Fibroblast of lung (primary cell): ENCODE measurements at regions not wholly inside any gene's neighbourhood (a gene's known extent, or its start where the extent isn't known, plus 50 kb on each side); places are given as distances from the start of the nearest gene placed in this dataset.

ENCODE experiments used
- DNase-seq, 2 donors: peaks; one replicate each; pipeline versions ENCODE4 v3.0.0 to v3.0.0-alpha.2; 2010; ENCODE audit warnings: low read depth in 2 of 2
- H2AFZ ChIP-seq: 2 replicates; pipeline ENCODE4 v1.5.1; 2012; ENCODE audit warnings: low read length, control low read depth, inconsistent platforms
- H3K27ac ChIP-seq: 2 replicates; pipeline ENCODE4 v1.5.1; 2011; ENCODE audit warnings: low read length, control low read depth; ENCODE audit not compliant: insufficient read depth
- H3K27me3 ChIP-seq: 2 replicates; pipeline ENCODE4 v1.5.1; 2011; ENCODE audit warnings: mild to moderate bottlenecking, low read length; ENCODE audit not compliant: control insufficient read depth, insufficient read depth
- H3K36me3 ChIP-seq: 2 replicates; pipeline ENCODE4 v1.5.1; 2011; ENCODE audit warnings: low read length; ENCODE audit not compliant: control insufficient read depth, insufficient read depth
- H3K4me1 ChIP-seq: 2 replicates; pipeline ENCODE4 v1.5.1; 2011; ENCODE audit warnings: low read length; ENCODE audit not compliant: control insufficient read depth, insufficient read depth; ENCODE audit errors: extremely low read depth
- H3K4me2 ChIP-seq: 2 replicates; pipeline ENCODE4 v1.5.1; 2011; ENCODE audit warnings: low read length, control low read depth; ENCODE audit not compliant: insufficient read depth; ENCODE audit errors: extremely low read depth
- H3K4me3 ChIP-seq, 4 experiments: fragments of 200-600 bp in 1 of 4; sonication (generic) in 1 of 4; replicated peaks in 1 of 4; 2 replicates each; pipeline ENCODE4 v1.5.1; 2011 to 2016; ENCODE audit warnings: low read length in 4 of 4, low read depth in 3 of 4, mild to moderate bottlenecking in 3 of 4, control low read depth in 2 of 4, inconsistent platforms in 1 of 4, mixed read lengths in 1 of 4; ENCODE audit not compliant: insufficient read depth in 1 of 4; ENCODE audit errors: control extremely low read depth in 1 of 4
- H3K79me2 ChIP-seq: 2 replicates; pipeline ENCODE4 v1.5.1; 2012; ENCODE audit warnings: mild to moderate bottlenecking, low read length, inconsistent platforms; ENCODE audit not compliant: control insufficient read depth, insufficient read depth
- H3K9ac ChIP-seq: 2 replicates; pipeline ENCODE4 v1.5.1; 2011; ENCODE audit warnings: mild to moderate bottlenecking, low read length, control low read depth; ENCODE audit not compliant: insufficient read depth
- H3K9me3 ChIP-seq: 2 replicates; pipeline ENCODE4 v1.5.1; 2012; ENCODE audit warnings: low read depth, low read length; ENCODE audit not compliant: control insufficient read depth, insufficient read depth
- H4K20me1 ChIP-seq: 2 replicates; pipeline ENCODE4 v1.5.1; 2011; ENCODE audit warnings: low read length; ENCODE audit not compliant: control insufficient read depth, insufficient read depth; ENCODE audit errors: extremely low read depth
- CTCF ChIP-seq, 2 donors: IDR thresholded peaks in 1 of 2; conservative IDR thresholded peaks in 1 of 2; 1 replicate in 1 of 2; 2 replicates in 1 of 2; pipeline ENCODE4 v1.5.1; 2011 to 2012; ENCODE audit warnings: low read length in 2 of 2, control low read depth in 1 of 2, inconsistent platforms in 1 of 2, low read depth in 1 of 2, mild to moderate bottlenecking in 1 of 2
- EZH2 ChIP-seq: IDR thresholded peaks from 2 replicates; pipeline ENCODE4 v1.5.1; 2012; ENCODE audit warnings: low read length, control low read depth, mild to moderate bottlenecking; ENCODE audit errors: missing control alignments

DNA sequence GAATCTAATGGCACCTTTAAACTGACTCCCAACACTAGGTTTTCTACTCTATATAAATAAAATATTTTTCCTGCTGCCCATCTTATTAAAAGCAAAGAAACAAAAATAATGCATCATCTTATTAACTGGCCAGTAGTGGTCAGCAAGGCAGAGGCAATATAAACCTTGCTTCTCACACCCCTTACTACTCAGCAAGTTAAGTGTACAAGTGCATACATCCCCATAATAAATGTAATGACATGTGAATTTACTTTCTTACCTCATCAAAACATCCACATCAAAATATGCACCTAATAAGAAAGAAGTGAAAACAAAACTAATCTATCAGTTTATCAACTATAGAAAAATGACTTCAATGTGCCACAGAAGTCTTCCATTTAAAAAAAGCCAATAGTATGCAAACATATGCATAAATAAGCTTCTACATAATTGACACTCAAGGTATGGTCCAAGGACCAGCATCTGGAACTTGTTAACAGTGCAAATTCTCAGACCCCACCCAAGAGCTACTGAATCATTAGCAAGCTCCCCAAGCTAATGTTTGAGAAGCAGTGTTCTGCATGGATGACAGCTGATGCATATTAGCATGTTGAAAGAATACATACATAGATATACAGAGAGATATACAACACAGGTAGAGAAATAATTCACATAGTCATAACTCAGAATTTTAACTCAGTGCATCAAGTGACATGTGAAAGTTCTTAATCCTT lies 182.7 kb downstream of the C7orf25 start:
- no peak for DNase-seq
- Histone ChIP-seq H3K79me2 (no peaks in the 10 kb centered on the region), H3K36me3 (no peaks in the 10 kb centered on the region), H3K27me3 (no peaks in the 10 kb centered on the region), H2AFZ (no peak overlapping the region), H3K4me1 (no peaks in the 10 kb centered on the region), H3K27ac (no peak overlapping the region), H3K9ac (no peak overlapping the region), H4K20me1 (no peaks in the 10 kb centered on the region), H3K4me3 (no peak overlapping the region), H3K9me3 (no peaks in the 10 kb centered on the region), H3K4me2 (no peak overlapping the region)
- no peak for TF ChIP-seq CTCF (conservative IDR thresholded peaks at IDR 0.05 in 1 of 2, IDR thresholded peaks at IDR 0.05 in 1 of 2; ENCODE audit: low read depth in 1 of 2, low read length in 2 of 2)
- TF ChIP-seq EZH2 = no peak

DNA sequence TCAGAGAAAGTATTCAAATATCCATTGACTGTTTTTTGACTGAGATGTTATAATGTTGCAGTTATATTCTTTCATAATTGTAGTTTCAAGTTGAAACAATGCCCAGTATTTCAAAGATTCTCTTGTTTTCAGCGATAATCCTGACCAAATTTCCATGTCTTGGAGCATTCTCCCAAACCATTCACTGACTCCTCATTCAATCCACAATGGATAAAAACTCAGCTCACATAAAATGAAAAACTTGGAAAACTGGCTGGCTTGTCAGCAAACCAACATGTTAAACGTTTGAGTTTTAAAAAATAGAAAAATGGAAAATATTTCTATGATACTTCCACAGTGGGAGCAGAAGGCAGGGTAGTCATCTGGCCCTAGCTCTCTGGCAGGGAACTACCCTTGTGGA lies 184.4 kb downstream of the C7orf25 start:
- no peak overlapping the region for H3K4me2 ChIP-seq
- no peak for TF ChIP-seq CTCF (conservative IDR thresholded peaks at IDR 0.05 in 1 of 2, IDR thresholded peaks at IDR 0.05 in 1 of 2; ENCODE audit: low read depth in 1 of 2, low read length in 2 of 2)
- no peak for TF ChIP-seq EZH2

DNA sequence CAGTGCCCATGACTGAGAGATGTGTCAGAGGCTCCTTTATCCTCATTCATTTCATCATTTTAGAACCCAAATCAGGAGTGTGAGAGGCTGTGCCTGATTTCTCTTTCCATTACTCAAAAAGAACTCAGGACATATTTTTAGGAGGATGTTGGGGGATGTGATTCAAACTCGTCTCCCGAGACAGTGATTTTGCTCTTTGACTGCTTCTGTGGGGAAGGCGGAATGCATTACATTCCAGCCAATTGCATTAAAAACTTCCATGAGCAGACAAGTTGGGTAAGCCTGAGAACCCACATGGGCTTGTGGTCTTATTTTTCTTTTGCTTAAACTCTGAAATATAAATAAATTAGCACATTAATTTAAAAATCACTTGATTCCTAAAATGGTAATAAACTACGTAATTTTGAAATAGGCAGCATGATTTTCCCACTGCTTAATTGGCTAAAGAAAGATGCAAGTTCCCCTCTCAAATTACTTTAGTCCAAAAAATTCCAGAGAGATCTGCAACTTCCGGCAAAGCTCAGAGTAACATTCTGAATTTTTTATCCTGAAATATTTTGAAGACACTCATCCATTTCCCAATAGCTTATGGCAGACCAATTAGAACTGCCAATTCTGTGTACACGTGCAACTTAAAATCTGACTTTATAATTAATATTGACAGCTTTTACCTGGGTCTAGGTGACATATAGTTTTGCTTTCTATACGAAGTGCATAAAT lies 185.6 kb downstream of the C7orf25 start:
- H3K4me1 ChIP-seq = no peaks in the 10 kb centered on the region
- H3K9ac ChIP-seq = no peak overlapping the region
- no peaks in the 10 kb centered on the region for H3K9me3 ChIP-seq
- no peak overlapping the region for H3K4me2 ChIP-seq
- no peak overlapping the region for H3K4me3 ChIP-seq
- no peaks in the 10 kb centered on the region for H4K20me1 ChIP-seq
- H3K27ac ChIP-seq = peak overlapping the region; percentile 7
- no peaks in the 10 kb centered on the region for H3K27me3 ChIP-seq
- no peak overlapping the region for H2AFZ ChIP-seq
- no peak for DNase-seq
- TF ChIP-seq EZH2 (no peak), CTCF (conservative IDR thresholded peaks at IDR 0.05 in 1 of 2, IDR thresholded peaks at IDR 0.05 in 1 of 2; ENCODE audit: low read depth in 1 of 2, low read length in 2 of 2) (no peak)
- no peaks in the 10 kb centered on the region for H3K36me3 ChIP-seq
- no peaks in the 10 kb centered on the region for H3K79me2 ChIP-seq

More for the DNA sequence above, 184.4 kb downstream of the C7orf25 start:
- H3K27ac ChIP-seq = no peak overlapping the region
- H3K4me3 ChIP-seq = no peak overlapping the region
- H2AFZ ChIP-seq = no peak overlapping the region
- no peaks in the 10 kb centered on the region for H3K36me3 ChIP-seq
- DNase-seq = no peak
- H3K4me1 ChIP-seq = no peaks in the 10 kb centered on the region
- no peaks in the 10 kb centered on the region for H4K20me1 ChIP-seq
- no peak overlapping the region for H3K9ac ChIP-seq
- H3K27me3 ChIP-seq = no peaks in the 10 kb centered on the region
- H3K79me2 ChIP-seq = no peaks in the 10 kb centered on the region
- H3K9me3 ChIP-seq = no peaks in the 10 kb centered on the region
